ENCODE measurements at regions not wholly inside any gene's neighbourhood (a gene's known extent, or its start where the extent isn't known, plus 50 kb on each side); places are given as distances from the start of the nearest gene placed in this dataset.
A peak's percentile ranks its signal among the peaks of the same experiment; 100 is the strongest.

DNA sequence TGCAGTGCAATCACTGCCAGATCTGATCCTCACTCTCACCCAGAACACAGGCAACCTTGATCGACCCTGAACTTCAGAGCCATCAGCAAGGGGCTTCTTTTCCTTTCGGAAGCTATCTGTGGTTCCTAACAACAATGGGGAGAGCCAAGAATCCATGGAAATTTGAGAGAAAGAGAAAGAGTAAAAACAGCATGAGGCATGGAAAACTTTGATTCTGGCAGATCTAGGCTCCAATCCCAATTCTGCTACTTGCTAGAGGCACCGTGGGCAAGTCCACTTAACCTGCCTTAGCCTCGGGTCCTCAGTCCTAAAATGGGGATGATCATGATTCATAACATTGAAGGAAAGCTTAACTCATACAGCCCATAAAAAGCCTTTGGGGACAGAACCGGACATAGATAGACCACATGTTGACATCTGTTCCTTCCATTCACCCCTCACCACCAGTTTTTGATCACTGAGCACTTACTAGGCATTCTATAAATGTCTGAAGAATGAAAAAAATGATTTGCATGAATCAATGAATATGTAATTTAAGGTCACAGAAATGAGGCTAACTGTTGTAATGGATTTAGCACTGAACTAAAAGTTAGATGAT, 605.7 kb upstream of the CFAP20DC start:
- no peak overlapping the region for H3K4me3 Mint-ChIP-seq
- Histone ChIP-seq H2AFZ (peak overlapping the region; percentile 38; the same call in 1 of the 2 replicates), H3K4me1 (ENCODE audit: insufficient read depth) (no peaks in the 10 kb centered on the region)

More for the DNA sequence above, 605.7 kb upstream of the CFAP20DC start:
- no peak for DNase-seq (ENCODE audit: low spot score)
- Histone ChIP-seq H3K4me3 (no peak overlapping the region), H3K36me3 (ENCODE audit: insufficient read depth) (no peaks in the 10 kb centered on the region), H3F3A (replicated peaks; ENCODE audit: low read depth) (no peaks in the 10 kb centered on the region), H3K27me3 (ENCODE audit: insufficient read depth) (no peaks in the 10 kb centered on the region), H4K20me1 (replicated peaks; ENCODE audit: insufficient read depth) (no peaks in the 10 kb centered on the region), H3K4me2 (no peak overlapping the region), H3K9me2 (ENCODE audit: insufficient read depth) (0 out of 2 replicates have a peak, but pooled peaks cover 6% of the 10 kb centered on the region), H3K27ac (ENCODE audit: low read depth) (no peak overlapping the region), H3K79me2 (replicated peaks; ENCODE audit: insufficient read depth) (no peaks in the 10 kb centered on the region)
- ATAC-seq = no peak
- no peaks in the 10 kb centered on the region; the same call in 2 of the 3 replicates for H3K4me1 Mint-ChIP-seq
- TF ChIP-seq, protein P1, sequence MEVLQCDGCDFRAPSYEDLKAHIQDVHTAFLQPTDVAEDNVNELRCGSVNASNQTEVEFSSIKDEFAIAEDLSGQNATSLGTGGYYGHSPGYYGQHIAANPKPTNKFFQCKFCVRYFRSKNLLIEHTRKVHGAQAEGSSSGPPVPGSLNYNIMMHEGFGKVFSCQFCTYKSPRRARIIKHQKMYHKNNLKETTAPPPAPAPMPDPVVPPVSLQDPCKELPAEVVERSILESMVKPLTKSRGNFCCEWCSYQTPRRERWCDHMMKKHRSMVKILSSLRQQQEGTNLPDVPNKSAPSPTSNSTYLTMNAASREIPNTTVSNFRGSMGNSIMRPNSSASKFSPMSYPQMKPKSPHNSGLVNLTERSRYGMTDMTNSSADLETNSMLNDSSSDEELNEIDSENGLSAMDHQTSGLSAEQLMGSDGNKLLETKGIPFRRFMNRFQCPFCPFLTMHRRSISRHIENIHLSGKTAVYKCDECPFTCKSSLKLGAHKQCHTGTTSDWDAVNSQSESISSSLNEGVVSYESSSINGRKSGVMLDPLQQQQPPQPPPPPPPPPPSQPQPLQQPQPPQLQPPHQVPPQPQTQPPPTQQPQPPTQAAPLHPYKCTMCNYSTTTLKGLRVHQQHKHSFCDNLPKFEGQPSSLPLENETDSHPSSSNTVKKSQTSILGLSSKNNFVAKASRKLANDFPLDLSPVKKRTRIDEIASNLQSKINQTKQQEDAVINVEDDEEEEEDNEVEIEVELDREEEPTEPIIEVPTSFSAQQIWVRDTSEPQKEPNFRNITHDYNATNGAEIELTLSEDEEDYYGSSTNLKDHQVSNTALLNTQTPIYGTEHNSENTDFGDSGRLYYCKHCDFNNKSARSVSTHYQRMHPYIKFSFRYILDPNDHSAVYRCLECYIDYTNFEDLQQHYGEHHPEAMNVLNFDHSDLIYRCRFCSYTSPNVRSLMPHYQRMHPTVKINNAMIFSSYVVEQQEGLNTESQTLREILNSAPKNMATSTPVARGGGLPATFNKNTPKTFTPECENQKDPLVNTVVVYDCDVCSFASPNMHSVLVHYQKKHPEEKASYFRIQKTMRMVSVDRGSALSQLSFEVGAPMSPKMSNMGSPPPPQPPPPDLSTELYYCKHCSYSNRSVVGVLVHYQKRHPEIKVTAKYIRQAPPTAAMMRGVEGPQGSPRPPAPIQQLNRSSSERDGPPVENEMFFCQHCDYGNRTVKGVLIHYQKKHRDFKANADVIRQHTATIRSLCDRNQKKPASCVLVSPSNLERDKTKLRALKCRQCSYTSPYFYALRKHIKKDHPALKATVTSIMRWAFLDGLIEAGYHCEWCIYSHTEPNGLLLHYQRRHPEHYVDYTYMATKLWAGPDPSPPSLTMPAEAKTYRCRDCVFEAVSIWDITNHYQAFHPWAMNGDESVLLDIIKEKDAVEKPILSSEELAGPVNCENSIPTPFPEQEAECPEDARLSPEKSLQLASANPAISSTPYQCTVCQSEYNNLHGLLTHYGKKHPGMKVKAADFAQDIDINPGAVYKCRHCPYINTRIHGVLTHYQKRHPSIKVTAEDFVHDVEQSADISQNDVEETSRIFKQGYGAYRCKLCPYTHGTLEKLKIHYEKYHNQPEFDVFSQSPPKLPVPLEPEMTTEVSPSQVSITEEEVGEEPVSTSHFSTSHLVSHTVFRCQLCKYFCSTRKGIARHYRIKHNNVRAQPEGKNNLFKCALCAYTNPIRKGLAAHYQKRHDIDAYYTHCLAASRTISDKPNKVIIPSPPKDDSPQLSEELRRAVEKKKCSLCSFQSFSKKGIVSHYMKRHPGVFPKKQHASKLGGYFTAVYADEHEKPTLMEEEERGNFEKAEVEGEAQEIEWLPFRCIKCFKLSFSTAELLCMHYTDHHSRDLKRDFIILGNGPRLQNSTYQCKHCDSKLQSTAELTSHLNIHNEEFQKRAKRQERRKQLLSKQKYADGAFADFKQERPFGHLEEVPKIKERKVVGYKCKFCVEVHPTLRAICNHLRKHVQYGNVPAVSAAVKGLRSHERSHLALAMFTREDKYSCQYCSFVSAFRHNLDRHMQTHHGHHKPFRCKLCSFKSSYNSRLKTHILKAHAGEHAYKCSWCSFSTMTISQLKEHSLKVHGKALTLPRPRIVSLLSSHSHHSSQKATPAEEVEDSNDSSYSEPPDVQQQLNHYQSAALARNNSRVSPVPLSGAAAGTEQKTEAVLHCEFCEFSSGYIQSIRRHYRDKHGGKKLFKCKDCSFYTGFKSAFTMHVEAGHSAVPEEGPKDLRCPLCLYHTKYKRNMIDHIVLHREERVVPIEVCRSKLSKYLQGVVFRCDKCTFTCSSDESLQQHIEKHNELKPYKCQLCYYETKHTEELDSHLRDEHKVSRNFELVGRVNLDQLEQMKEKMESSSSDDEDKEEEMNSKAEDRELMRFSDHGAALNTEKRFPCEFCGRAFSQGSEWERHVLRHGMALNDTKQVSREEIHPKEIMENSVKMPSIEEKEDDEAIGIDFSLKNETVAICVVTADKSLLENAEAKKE (CRISPR knock-in tag; IDR thresholded peaks at IDR 0.05) = no peak
- TF ChIP-seq ZNF114 (CRISPR knock-in tag; IDR thresholded peaks at IDR 0.05) = no peak
- TF ChIP-seq STAT1 (IDR thresholded peaks at IDR 0.05; ENCODE audit: unreplicated experiment) = no peak
- TF ChIP-seq EZH2phosphoT487 (IDR thresholded peaks at IDR 0.05; ENCODE audit: unreplicated experiment) = no peak
- TF ChIP-seq NANOG (IDR thresholded peaks at IDR 0.05; ENCODE audit: borderline replicate concordance) = no peak
- TF ChIP-seq, protein P2, sequence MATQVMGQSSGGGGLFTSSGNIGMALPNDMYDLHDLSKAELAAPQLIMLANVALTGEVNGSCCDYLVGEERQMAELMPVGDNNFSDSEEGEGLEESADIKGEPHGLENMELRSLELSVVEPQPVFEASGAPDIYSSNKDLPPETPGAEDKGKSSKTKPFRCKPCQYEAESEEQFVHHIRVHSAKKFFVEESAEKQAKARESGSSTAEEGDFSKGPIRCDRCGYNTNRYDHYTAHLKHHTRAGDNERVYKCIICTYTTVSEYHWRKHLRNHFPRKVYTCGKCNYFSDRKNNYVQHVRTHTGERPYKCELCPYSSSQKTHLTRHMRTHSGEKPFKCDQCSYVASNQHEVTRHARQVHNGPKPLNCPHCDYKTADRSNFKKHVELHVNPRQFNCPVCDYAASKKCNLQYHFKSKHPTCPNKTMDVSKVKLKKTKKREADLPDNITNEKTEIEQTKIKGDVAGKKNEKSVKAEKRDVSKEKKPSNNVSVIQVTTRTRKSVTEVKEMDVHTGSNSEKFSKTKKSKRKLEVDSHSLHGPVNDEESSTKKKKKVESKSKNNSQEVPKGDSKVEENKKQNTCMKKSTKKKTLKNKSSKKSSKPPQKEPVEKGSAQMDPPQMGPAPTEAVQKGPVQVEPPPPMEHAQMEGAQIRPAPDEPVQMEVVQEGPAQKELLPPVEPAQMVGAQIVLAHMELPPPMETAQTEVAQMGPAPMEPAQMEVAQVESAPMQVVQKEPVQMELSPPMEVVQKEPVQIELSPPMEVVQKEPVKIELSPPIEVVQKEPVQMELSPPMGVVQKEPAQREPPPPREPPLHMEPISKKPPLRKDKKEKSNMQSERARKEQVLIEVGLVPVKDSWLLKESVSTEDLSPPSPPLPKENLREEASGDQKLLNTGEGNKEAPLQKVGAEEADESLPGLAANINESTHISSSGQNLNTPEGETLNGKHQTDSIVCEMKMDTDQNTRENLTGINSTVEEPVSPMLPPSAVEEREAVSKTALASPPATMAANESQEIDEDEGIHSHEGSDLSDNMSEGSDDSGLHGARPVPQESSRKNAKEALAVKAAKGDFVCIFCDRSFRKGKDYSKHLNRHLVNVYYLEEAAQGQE (IDR thresholded peaks at IDR 0.05; ENCODE audit: unreplicated experiment) = no peak
- TF ChIP-seq, protein P3, sequence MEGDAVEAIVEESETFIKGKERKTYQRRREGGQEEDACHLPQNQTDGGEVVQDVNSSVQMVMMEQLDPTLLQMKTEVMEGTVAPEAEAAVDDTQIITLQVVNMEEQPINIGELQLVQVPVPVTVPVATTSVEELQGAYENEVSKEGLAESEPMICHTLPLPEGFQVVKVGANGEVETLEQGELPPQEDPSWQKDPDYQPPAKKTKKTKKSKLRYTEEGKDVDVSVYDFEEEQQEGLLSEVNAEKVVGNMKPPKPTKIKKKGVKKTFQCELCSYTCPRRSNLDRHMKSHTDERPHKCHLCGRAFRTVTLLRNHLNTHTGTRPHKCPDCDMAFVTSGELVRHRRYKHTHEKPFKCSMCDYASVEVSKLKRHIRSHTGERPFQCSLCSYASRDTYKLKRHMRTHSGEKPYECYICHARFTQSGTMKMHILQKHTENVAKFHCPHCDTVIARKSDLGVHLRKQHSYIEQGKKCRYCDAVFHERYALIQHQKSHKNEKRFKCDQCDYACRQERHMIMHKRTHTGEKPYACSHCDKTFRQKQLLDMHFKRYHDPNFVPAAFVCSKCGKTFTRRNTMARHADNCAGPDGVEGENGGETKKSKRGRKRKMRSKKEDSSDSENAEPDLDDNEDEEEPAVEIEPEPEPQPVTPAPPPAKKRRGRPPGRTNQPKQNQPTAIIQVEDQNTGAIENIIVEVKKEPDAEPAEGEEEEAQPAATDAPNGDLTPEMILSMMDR (conservative IDR thresholded peaks at IDR 0.05; ENCODE audit: low read depth in 2 of 2) = no peak
- no peak for TF ChIP-seq ZNF331 (CRISPR knock-in tag; IDR thresholded peaks at IDR 0.05; ENCODE audit: low read depth)
- TF ChIP-seq, protein P4, sequence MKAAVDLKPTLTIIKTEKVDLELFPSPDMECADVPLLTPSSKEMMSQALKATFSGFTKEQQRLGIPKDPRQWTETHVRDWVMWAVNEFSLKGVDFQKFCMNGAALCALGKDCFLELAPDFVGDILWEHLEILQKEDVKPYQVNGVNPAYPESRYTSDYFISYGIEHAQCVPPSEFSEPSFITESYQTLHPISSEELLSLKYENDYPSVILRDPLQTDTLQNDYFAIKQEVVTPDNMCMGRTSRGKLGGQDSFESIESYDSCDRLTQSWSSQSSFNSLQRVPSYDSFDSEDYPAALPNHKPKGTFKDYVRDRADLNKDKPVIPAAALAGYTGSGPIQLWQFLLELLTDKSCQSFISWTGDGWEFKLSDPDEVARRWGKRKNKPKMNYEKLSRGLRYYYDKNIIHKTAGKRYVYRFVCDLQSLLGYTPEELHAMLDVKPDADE (IDR thresholded peaks at IDR 0.05) = no peak
- TF ChIP-seq JUNB (IDR thresholded peaks at IDR 0.05; ENCODE audit: unreplicated experiment) = no peak
- no peak for TF ChIP-seq POLR2AphosphoS5 (IDR thresholded peaks at IDR 0.05; ENCODE audit: low read depth)
- no peak for TF ChIP-seq CREB1 (CRISPR knock-in tag; IDR thresholded peaks at IDR 0.05; ENCODE audit: low read depth)
- no peak for TF ChIP-seq EZH2 (IDR thresholded peaks at IDR 0.05; ENCODE audit: low read depth, unreplicated experiment)
- peaks cover 3% of the 10 kb centered on the region for H3K27me3 Mint-ChIP-seq (ENCODE audit: insufficient read depth, low read depth, poor library complexity)
- H3K27ac Mint-ChIP-seq = no peak overlapping the region
- H3K9me3 Mint-ChIP-seq = peaks cover 5% of the 10 kb centered on the region
- peaks cover under 1% of the 10 kb centered on the region; the same call in 2 of the 3 replicates for H3K36me3 Mint-ChIP-seq (ENCODE audit: low read depth)
